NB4 (cell line): ENCODE measurements at regions not wholly inside any gene's neighbourhood (a gene's known extent, or its start where the extent isn't known, plus 50 kb on each side); places are given as distances from the start of the nearest gene placed in this dataset.

Source experiments
- DNase-seq: peaks from one replicate; pipeline ENCODE4 v3.0.0; 2010; ENCODE audit warnings: low read depth
- H3K4me3 ChIP-seq: one replicate; pipeline ENCODE4 v1.5.1; 2011; ENCODE audit warnings: mild to moderate bottlenecking, low read depth, low read length, moderate library complexity
- MYC ChIP-seq: IDR thresholded peaks from 2 replicates; pipeline ENCODE4 v1.6.1; 2011; ENCODE audit warnings: low read depth, low read length
- POLR2A ChIP-seq: IDR thresholded peaks from 2 replicates; pipeline ENCODE4 v1.6.1; 2011; ENCODE audit warnings: mild to moderate bottlenecking; ENCODE audit not compliant: insufficient read length; ENCODE audit errors: extremely low read depth
- TF ChIP-seq, protein P1 (sequence below): IDR thresholded peaks from one replicate; pipeline ENCODE4 v1.5.1; 2012; ENCODE audit warnings: low read depth, low read length
- TF ChIP-seq, protein P2 (sequence below): IDR thresholded peaks from 2 replicates; pipeline ENCODE4 v1.6.1; 2011; ENCODE audit warnings: low read depth, low read length

DNA sequence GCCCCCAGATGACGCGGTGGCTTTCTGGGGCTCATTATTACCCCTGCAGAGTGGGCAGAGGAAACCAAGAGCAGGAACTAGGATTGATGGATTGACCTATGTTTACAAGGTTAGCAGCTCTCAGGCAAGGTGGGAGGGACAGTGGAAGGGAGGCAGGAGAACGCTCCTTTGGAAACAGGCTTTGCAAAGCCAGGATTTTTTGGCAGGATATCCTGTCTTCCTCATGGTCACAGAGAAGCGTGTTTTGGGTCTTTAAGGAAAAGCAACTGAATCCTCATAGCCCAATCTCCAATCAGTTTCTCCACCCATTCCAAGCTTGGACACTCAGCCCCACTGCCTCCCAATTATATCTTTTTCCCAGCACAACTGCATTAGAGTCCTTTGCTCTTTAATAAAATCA lies 105.6 kb upstream of the SOD1 start:
- DNase-seq = no peak
- H3K4me3 ChIP-seq = no peak overlapping the region
- TF ChIP-seq POLR2A = no peak

DNA sequence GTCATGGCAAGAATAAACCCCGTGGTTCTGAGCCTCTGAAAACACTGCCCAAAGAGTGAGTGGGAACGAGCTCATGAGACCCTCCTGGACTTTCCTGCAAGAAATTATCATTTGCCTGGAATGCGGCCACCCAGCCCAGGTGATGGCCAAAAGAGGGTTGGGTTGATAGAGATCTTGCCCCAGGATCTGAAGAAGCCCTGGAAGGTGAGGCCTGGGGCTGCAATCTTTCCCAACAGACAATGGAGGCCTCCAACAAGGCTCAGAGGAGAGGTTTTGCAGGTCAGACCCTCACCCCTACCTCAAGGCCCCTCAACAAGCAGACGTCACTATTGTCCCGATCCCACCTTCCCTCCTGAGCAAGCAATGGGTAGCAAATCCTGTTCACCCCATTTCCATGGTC lies 106.0 kb upstream of the SOD1 start:
- H3K4me3 ChIP-seq = no peak overlapping the region
- TF ChIP-seq MYC (no peak), POLR2A (no peak)
- TF ChIP-seq, protein P1, sequence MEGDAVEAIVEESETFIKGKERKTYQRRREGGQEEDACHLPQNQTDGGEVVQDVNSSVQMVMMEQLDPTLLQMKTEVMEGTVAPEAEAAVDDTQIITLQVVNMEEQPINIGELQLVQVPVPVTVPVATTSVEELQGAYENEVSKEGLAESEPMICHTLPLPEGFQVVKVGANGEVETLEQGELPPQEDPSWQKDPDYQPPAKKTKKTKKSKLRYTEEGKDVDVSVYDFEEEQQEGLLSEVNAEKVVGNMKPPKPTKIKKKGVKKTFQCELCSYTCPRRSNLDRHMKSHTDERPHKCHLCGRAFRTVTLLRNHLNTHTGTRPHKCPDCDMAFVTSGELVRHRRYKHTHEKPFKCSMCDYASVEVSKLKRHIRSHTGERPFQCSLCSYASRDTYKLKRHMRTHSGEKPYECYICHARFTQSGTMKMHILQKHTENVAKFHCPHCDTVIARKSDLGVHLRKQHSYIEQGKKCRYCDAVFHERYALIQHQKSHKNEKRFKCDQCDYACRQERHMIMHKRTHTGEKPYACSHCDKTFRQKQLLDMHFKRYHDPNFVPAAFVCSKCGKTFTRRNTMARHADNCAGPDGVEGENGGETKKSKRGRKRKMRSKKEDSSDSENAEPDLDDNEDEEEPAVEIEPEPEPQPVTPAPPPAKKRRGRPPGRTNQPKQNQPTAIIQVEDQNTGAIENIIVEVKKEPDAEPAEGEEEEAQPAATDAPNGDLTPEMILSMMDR = no peak
- TF ChIP-seq, protein P2, sequence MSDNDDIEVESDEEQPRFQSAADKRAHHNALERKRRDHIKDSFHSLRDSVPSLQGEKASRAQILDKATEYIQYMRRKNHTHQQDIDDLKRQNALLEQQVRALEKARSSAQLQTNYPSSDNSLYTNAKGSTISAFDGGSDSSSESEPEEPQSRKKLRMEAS = no peak
- no peak for DNase-seq

DNA sequence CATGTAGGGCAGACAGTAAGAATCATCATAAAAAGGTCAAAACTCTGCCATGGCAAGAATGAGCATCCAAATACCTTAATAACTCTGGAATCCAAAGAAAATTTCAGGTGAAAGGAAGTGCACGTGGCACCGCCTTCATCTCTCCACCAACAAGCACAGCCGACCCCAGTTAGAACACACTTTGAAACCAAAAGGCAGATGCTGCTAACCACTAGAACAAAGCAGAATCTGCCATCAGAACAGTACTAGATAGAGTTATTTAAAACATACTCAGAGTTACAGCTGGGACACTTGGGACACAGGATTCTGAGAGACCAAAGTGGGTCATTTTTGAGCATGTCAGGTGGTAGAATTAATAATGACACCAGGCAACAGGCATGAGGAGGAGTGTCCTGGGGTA lies 106.7 kb upstream of the SOD1 start:
- H3K4me3 ChIP-seq = no peak overlapping the region
- TF ChIP-seq, protein P1 = no peak
- TF ChIP-seq, protein P2 = no peak
- no peak for TF ChIP-seq POLR2A
- DNase-seq = no peak

DNA sequence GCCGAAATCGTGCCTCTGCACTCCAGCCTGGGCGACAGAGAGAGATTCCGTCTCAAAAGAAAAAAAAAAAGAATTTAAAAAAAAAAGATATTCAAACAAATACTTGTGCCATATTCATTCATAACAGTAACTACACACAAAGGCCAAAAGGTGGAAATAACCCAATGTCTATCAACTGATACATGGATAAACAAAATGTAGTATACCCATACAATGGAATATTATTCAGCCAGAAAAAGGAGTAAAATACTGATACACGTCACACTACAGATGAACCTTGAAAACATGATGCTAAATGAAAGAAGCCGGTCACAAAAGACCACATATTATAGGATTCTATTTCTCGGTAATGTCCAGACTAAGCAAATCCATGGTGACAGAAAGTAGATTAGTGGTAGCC lies 109.4 kb upstream of the SOD1 start:
- no peak overlapping the region for H3K4me3 ChIP-seq
- TF ChIP-seq POLR2A (no peak), MYC (no peak)
- TF ChIP-seq, protein P1 = no peak
- TF ChIP-seq, protein P2 = no peak
- DNase-seq = no peak

DNA sequence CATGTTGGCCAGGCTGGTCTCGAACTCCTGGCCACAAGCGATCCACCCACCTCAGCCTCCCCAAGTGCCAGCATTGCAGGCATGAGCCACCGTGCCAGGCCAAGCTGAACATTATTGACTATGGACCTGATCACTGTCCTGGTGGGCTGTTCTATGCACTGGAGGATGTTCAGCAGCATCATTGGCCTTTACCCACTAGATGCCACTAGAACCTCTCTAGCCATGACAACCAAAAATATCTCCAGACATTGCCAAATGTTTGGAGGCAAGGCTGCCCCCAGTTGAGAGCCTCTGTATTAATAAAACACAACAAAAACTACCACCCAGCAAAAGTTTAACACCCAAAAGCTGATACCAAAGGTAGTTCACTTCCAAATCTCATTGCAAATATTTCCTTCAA lies 110.8 kb upstream of the SOD1 start:
- no peak for TF ChIP-seq POLR2A
- TF ChIP-seq, protein P2 = no peak
- no peak for DNase-seq
- H3K4me3 ChIP-seq = no peak overlapping the region

DNA sequence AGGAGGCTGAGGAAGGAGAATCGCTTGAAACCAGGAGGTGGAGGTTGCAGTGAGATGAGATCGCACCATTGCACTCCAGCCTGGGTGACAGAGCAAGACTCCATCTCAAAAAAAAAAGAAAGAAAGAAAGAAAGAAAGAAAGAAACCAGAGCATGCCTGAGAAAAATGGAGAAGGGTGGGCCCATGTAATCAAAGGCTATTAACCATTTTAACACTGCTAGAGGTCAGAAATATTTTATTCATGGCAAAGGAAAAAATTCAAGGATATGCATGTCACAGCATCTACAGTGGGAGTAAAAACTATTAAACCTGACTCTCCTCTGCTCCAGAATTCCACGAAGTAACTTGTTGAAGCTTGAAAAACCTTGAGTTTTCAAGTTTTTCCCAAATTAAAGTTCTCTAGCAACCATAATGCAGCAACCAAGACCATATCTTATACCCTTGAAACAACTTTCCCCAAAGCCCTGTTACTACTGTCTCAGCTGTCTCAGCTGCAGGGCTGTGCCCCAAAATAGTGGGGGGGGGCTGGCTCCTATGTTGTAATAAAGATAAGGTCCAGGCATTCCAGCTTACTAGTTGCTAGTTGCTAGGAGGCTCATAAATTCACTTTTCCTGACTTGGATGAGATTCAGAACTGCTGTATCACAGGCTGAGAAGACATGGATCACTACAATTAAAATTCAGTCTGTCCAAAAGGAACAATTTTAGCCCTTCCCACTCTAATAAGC lies 112.9 kb upstream of the SOD1 start:
- no peak for TF ChIP-seq MYC
- TF ChIP-seq, protein P1 = no peak
- TF ChIP-seq POLR2A = no peak
- TF ChIP-seq, protein P2 = no peak
- H3K4me3 ChIP-seq = no peak overlapping the region
- DNase-seq = no peak

DNA sequence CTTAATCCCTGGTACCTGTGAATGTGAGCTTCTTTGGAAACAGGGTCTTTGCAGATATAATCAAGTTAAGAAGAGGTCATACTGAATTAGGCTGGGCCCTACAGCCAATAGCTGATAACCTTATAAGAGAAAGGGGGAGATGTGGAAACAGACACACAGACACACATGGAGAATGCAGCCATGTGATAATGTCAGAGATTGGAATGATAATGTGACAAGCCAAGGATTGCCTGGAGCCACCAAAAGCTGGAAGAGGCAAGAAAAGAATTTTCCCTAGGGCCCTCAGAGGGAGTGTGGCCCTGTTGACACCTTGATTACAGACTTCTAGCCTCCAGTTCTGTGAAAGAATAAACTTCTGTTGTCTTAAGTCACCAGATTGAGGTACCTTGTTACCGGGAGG lies 114.5 kb upstream of the SOD1 start:
- no peak for TF ChIP-seq POLR2A
- no peak overlapping the region for H3K4me3 ChIP-seq

More for the DNA sequence above, 114.5 kb upstream of the SOD1 start:
- no peak for DNase-seq
